ENCODE measurements at regions not wholly inside any gene's neighbourhood (a gene's known extent, or its start where the extent isn't known, plus 50 kb on each side); places are given as distances from the start of the nearest gene placed in this dataset.
"Not testable (repeated sequence)": the region's sequence is repeated elsewhere in the genome, so short reads cannot be mapped to it uniquely, and the experiment has no call there.

- DNase-seq (ENCODE audit: low spot score) (no peak), FAIRE-seq (no peak)
Measured at GRCh38 chr2:42978887-42979415, 186.6 kb upstream of the HAAO start.

- no peak for FAIRE-seq
- DNase-seq (ENCODE audit: low spot score), result no peak
Measured at GRCh38 chr2:42978175-42978886, 185.9 kb upstream of the HAAO start.

GRCh38 chr2:42977270-42978174, 185.1 kb upstream of the HAAO start:
- no peak for DNase-seq (ENCODE audit: low spot score)
- no peak for FAIRE-seq

GRCh38 chr2:42976351-42976750, 184.0 kb upstream of the HAAO start:
- FAIRE-seq, result no peak
- no peak for DNase-seq (ENCODE audit: low spot score)

GRCh38 chr2:42974721-42975717, 182.6 kb upstream of the HAAO start:
- FAIRE-seq, result no peak

GRCh38 chr2:42974169-42974720, 181.9 kb upstream of the HAAO start:
- FAIRE-seq, result no peak
- no peak for DNase-seq (ENCODE audit: low spot score)

More at GRCh38 chr2:42974721-42975717, 182.6 kb upstream of the HAAO start:
- peak; percentile 83 for DNase-seq (ENCODE audit: low spot score)

GRCh38 chr2:42973726-42974125, 181.3 kb upstream of the HAAO start:
- FAIRE-seq (no peak), DNase-seq (ENCODE audit: low spot score) (no peak)

GRCh38 chr2:42972933-42973516, 180.6 kb upstream of the HAAO start:
- FAIRE-seq; DNase-seq (ENCODE audit: low spot score): not testable (repeated sequence)

GRCh38 chr2:42971947-42972736, 179.8 kb upstream of the HAAO start:
- DNase-seq (ENCODE audit: low spot score) (no peak), FAIRE-seq (no peak)

- DNase-seq (ENCODE audit: low spot score), result no peak
- FAIRE-seq, result no peak
Measured at GRCh38 chr2:42971381-42971780, 179.0 kb upstream of the HAAO start.

- DNase-seq (ENCODE audit: low spot score) (no peak), FAIRE-seq (no peak)
Measured at GRCh38 chr2:42970151-42970550, 177.8 kb upstream of the HAAO start.

GRCh38 chr2:42969231-42970150, 177.1 kb upstream of the HAAO start:
- no peak for FAIRE-seq
- peak; percentile 74 for DNase-seq (ENCODE audit: low spot score)

GRCh38 chr2:42967959-42968674, 175.7 kb upstream of the HAAO start:
- FAIRE-seq, result no peak
- DNase-seq (ENCODE audit: low spot score), result no peak

- DNase-seq (ENCODE audit: low spot score) (no peak), FAIRE-seq (no peak)
Measured at GRCh38 chr2:42965910-42966309, 173.5 kb upstream of the HAAO start.

- DNase-seq (ENCODE audit: low spot score) (no peak), FAIRE-seq (no peak)
Measured at GRCh38 chr2:42965196-42965595, 172.8 kb upstream of the HAAO start.

- DNase-seq (ENCODE audit: low spot score), result peak; percentile 93
- FAIRE-seq, result peak; percentile 9
Measured at GRCh38 chr2:42964439-42965083, 172.2 kb upstream of the HAAO start.

GRCh38 chr2:42963452-42964068, 171.2 kb upstream of the HAAO start:
- DNase-seq (ENCODE audit: low spot score) (no peak), FAIRE-seq (no peak)

All from urothelium cell line (cell line).